DND-41 (cell line): ENCODE measurements at regions not wholly inside any gene's neighbourhood (a gene's known extent, or its start where the extent isn't known, plus 50 kb on each side); places are given as distances from the start of the nearest gene placed in this dataset.

Experiments
- ATAC-seq: fragments of 200-7000 bp; cut with Tn5 transposase; 3 replicates; pipeline ENCODE4 v1.9.1; 2021; ENCODE audit warnings: low read depth; ENCODE audit not compliant: insufficient read depth
- DNase-seq: peaks from one replicate; pipeline ENCODE4 v3.0.0-alpha.2; 2020
- H2AFZ ChIP-seq: 2 replicates; pipeline ENCODE4 v1.6.0; 2012; ENCODE audit warnings: low read depth, low read length
- H3K27ac ChIP-seq: 2 replicates; pipeline ENCODE4 v1.5.1; 2012; ENCODE audit warnings: low read length, inconsistent platforms
- H3K27me3 ChIP-seq: fragments of 200-600 bp; sonication (generic); 2 replicates; pipeline ENCODE4 v1.6.0; 2012; ENCODE audit warnings: low read length, mild to moderate bottlenecking, inconsistent platforms; ENCODE audit not compliant: insufficient read depth, poor library complexity
- H3K36me3 ChIP-seq: 2 replicates; pipeline ENCODE4 v1.5.1; 2012; ENCODE audit warnings: low read length, inconsistent platforms; ENCODE audit not compliant: insufficient read depth
- H3K4me1 ChIP-seq: 2 replicates; pipeline ENCODE4 v1.5.1; 2012; ENCODE audit warnings: mild to moderate bottlenecking, low read length; ENCODE audit not compliant: insufficient read depth
- H3K4me2 ChIP-seq: 2 replicates; pipeline ENCODE4 v1.6.0; 2012; ENCODE audit warnings: mild to moderate bottlenecking, moderate library complexity, low read length, inconsistent platforms; ENCODE audit not compliant: insufficient read depth
- H3K4me3 ChIP-seq, 2 experiments: fragments of 200-600 bp in 1 of 2; shearing (Covaris generic) in 1 of 2; 2 replicates each; pipeline ENCODE4 v1.5.1; 2012 to 2016; ENCODE audit warnings: inconsistent platforms in 2 of 2, low read length in 2 of 2, mild to moderate bottlenecking in 2 of 2, low read depth in 1 of 2, moderate library complexity in 1 of 2
- H3K79me2 ChIP-seq: 2 replicates; pipeline ENCODE4 v1.6.0; 2012; ENCODE audit warnings: low read length, inconsistent platforms; ENCODE audit not compliant: insufficient read depth
- H3K9ac ChIP-seq: 2 replicates; pipeline ENCODE4 v1.6.0; 2012; ENCODE audit warnings: low read depth, mild to moderate bottlenecking, inconsistent platforms, low read length, moderate library complexity
- H3K9me3 ChIP-seq: 2 replicates; pipeline ENCODE4 v1.5.1; 2012; ENCODE audit warnings: low read length, moderate library complexity, mild to moderate bottlenecking, inconsistent platforms; ENCODE audit not compliant: insufficient read depth, severe bottlenecking
- H4K20me1 ChIP-seq: 2 replicates; pipeline ENCODE4 v1.6.0; 2012; ENCODE audit warnings: low read length; ENCODE audit not compliant: insufficient read depth
- EZH2 ChIP-seq: IDR thresholded peaks from 3 replicates; pipeline ENCODE4 v1.6.1; 2012; ENCODE audit warnings: borderline replicate concordance, low read depth, mild to moderate bottlenecking, moderate library complexity, low read length, inconsistent platforms; ENCODE audit not compliant: severe bottlenecking
- TF ChIP-seq, protein P1 (sequence below): IDR thresholded peaks from 2 replicates; pipeline ENCODE4 v1.5.1; 2012; ENCODE audit warnings: borderline replicate concordance, low read length, moderate library complexity, mild to moderate bottlenecking; ENCODE audit not compliant: poor library complexity, severe bottlenecking; ENCODE audit errors: extremely low read depth

DNA sequence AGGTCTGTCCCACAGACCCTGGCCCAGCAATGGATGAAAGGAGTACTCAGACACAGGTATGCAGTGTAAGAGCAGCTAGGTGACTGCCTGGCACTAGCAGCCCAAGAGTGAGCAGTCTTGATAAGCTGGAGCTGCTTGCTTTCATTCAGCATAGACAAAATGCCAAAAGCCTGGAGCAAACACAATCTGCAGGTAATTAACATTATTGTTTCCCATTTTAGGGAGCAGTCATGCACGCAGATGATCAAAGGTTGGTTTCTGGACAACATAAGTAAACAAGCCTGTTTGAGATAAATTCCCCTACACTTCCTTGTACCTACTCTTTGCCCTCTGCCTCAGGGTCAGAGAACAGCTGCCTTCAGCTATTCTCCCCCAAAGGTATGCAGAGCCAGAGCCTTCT is 73.7 kb upstream of the MSTN start:
- Histone ChIP-seq H3K79me2 (no peaks in the 10 kb centered on the region), H2AFZ (no peak overlapping the region), H3K9ac (no peak overlapping the region), H3K4me1 (no peaks in the 10 kb centered on the region), H3K4me2 (no peak overlapping the region), H4K20me1 (no peaks in the 10 kb centered on the region), H3K4me3 (no peak overlapping the region), H3K9me3 (peaks cover 5% of the 10 kb centered on the region), H3K27me3 (no peaks in the 10 kb centered on the region), H3K36me3 (no peaks in the 10 kb centered on the region), H3K27ac (no peak overlapping the region)
- TF ChIP-seq, protein P1, sequence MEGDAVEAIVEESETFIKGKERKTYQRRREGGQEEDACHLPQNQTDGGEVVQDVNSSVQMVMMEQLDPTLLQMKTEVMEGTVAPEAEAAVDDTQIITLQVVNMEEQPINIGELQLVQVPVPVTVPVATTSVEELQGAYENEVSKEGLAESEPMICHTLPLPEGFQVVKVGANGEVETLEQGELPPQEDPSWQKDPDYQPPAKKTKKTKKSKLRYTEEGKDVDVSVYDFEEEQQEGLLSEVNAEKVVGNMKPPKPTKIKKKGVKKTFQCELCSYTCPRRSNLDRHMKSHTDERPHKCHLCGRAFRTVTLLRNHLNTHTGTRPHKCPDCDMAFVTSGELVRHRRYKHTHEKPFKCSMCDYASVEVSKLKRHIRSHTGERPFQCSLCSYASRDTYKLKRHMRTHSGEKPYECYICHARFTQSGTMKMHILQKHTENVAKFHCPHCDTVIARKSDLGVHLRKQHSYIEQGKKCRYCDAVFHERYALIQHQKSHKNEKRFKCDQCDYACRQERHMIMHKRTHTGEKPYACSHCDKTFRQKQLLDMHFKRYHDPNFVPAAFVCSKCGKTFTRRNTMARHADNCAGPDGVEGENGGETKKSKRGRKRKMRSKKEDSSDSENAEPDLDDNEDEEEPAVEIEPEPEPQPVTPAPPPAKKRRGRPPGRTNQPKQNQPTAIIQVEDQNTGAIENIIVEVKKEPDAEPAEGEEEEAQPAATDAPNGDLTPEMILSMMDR, result no peak
- no peak for TF ChIP-seq EZH2
- no peak for ATAC-seq
- no peak for DNase-seq

DNA sequence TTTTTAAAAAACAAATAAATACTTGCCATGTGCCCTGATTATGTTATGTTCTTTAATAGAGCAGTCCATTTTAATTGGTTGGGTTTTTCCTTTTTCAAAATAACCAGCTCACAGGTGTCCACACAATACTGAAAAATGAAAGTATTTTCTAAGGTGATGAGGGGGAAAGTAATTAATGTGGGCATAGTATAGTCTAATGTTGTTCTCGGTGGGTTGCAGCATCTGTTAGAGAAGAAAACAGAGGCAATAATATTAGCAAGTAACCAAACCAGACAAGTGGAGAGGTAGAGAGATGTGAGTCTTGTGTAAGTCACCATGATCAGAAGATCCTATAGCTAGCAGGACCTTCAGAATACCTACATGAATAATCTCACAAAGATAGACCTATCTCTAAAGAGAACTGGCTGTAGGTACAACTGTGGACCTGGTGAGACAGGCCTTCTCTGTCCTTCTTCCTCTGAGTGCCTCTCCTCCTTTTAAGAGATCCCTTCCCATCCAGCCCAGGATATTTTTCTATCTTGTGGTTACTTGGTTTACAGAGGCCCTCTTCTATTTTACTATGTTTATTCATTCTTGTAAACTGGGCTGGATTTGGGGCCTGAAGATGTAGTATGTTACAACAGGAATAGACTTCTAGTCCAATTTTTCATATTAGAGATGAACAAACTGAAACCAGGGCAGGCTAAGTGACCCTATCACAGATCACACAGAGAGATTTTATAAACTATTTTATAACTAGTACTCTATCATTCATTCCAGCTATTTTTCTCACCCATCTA is 67.1 kb upstream of the MSTN start:
- H3K27ac ChIP-seq, result no peak overlapping the region
- no peak for ATAC-seq
- no peak overlapping the region for H3K4me2 ChIP-seq
- H3K27me3 ChIP-seq, result no peaks in the 10 kb centered on the region
- DNase-seq, result no peak
- H3K4me3 ChIP-seq, result no peak overlapping the region
- TF ChIP-seq, protein P1, result no peak
- TF ChIP-seq EZH2, result no peak
- no peaks in the 10 kb centered on the region for H3K36me3 ChIP-seq
- H3K9ac ChIP-seq, result no peak overlapping the region
- H3K4me1 ChIP-seq, result no peaks in the 10 kb centered on the region
- H3K9me3 ChIP-seq, result no peaks in the 10 kb centered on the region
- no peaks in the 10 kb centered on the region for H4K20me1 ChIP-seq
- H2AFZ ChIP-seq, result no peak overlapping the region
- H3K79me2 ChIP-seq, result no peaks in the 10 kb centered on the region

DNA sequence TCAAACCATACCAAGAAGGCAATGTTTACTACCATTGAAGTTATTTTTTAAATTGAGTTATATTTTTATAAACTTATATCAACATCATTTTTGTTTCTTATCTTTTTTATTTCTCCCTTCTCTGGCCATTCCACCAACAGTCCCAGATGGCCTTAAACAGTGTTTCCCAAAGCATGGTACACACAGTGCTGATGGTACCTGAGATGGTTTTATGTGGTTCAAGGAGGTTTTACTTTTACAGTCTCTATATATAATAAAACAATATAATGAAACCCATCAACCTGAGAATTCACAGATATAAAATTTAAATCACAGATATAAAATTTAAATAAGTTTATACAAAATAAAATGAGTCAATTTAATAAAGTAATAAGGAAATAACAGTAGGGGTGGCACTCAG is 65.1 kb upstream of the MSTN start:
- Histone ChIP-seq H3K4me1 (no peaks in the 10 kb centered on the region), H3K4me2 (no peak overlapping the region), H3K79me2 (no peaks in the 10 kb centered on the region), H4K20me1 (no peaks in the 10 kb centered on the region), H3K27ac (no peak overlapping the region), H3K36me3 (no peaks in the 10 kb centered on the region), H3K9me3 (no peaks in the 10 kb centered on the region), H3K27me3 (no peaks in the 10 kb centered on the region), H2AFZ (no peak overlapping the region), H3K4me3 (no peak overlapping the region), H3K9ac (no peak overlapping the region)
- ATAC-seq (no peak), DNase-seq (no peak)
- TF ChIP-seq, protein P1, result no peak

DNA sequence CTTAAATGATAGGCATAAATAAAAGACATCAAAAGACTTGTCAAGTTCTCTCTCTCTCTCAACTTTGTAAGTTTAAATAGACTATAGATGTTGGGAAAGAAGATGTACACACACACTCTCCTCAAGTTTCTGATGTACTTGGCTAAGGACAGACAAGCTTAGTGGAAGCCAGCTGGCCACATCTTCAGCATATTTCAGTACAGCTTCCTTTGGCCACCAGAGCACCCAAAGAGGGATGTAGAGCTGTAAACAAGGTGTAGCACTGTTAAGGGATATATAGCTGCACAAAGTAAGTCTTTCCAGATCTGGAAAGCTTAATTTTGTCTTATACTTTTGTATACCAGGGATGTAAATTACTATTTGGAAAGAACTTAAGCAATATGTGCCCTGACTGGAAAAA is 64.3 kb upstream of the MSTN start:
- Histone ChIP-seq H3K36me3 (no peaks in the 10 kb centered on the region), H3K9me3 (no peaks in the 10 kb centered on the region), H3K9ac (no peak overlapping the region), H3K4me1 (no peaks in the 10 kb centered on the region), H3K4me3 (no peak overlapping the region), H3K4me2 (no peak overlapping the region), H3K27me3 (no peaks in the 10 kb centered on the region), H3K79me2 (no peaks in the 10 kb centered on the region), H3K27ac (no peak overlapping the region), H2AFZ (no peak overlapping the region), H4K20me1 (no peaks in the 10 kb centered on the region)
- no peak for DNase-seq
- no peak for TF ChIP-seq EZH2
- TF ChIP-seq, protein P1, result no peak
- ATAC-seq, result no peak
